Osteoblast (primary cell): ENCODE measurements at regions not wholly inside any gene's neighbourhood (a gene's known extent, or its start where the extent isn't known, plus 50 kb on each side); places are given as distances from the start of the nearest gene placed in this dataset.

Experiments used
- DNase-seq: peaks from one replicate; pipeline ENCODE4 v3.0.0; 2011; ENCODE audit warnings: low spot score, mixed read lengths; ENCODE audit not compliant: insufficient read length; ENCODE audit errors: missing footprints
- H2AFZ ChIP-seq: 2 replicates; pipeline ENCODE4 v1.6.0; 2011; ENCODE audit warnings: mild to moderate bottlenecking, low read length
- H3K27ac ChIP-seq: 2 replicates; pipeline ENCODE4 v1.5.1; 2011; ENCODE audit warnings: mild to moderate bottlenecking, low read depth, low read length, moderate library complexity
- H3K27me3 ChIP-seq: 2 replicates; pipeline ENCODE4 v1.6.0; 2012; ENCODE audit warnings: mild to moderate bottlenecking, control low read depth, inconsistent platforms, low read length, moderate library complexity; ENCODE audit not compliant: insufficient read depth
- H3K36me3 ChIP-seq: 2 replicates; pipeline ENCODE4 v1.5.1; 2011; ENCODE audit warnings: mild to moderate bottlenecking, low read length, control low read depth, moderate library complexity; ENCODE audit not compliant: insufficient read depth
- H3K4me1 ChIP-seq: 2 replicates; pipeline ENCODE4 v1.5.1; 2011; ENCODE audit warnings: mild to moderate bottlenecking, low read length, control low read depth, moderate library complexity; ENCODE audit not compliant: insufficient read depth
- H3K4me2 ChIP-seq: 2 replicates; pipeline ENCODE4 v1.6.0; 2011; ENCODE audit warnings: mild to moderate bottlenecking, low read length; ENCODE audit not compliant: insufficient read depth
- H3K4me3 ChIP-seq: fragments of 200-600 bp; sonication (generic); 3 replicates; pipeline ENCODE4 v1.5.1; 2012; ENCODE audit warnings: mild to moderate bottlenecking, low read length, inconsistent platforms; ENCODE audit not compliant: insufficient read depth
- H3K79me2 ChIP-seq: 2 replicates; pipeline ENCODE4 v1.6.0; 2012; ENCODE audit warnings: mild to moderate bottlenecking, low read length, control low read depth, inconsistent platforms; ENCODE audit not compliant: insufficient read depth
- H3K9me3 ChIP-seq: 2 replicates; pipeline ENCODE4 v1.5.1; 2011; ENCODE audit warnings: low read depth, low read length, control low read depth
- H4K20me1 ChIP-seq: 2 replicates; pipeline ENCODE4 v1.6.0; 2012; ENCODE audit warnings: mild to moderate bottlenecking, low read length, control low read depth; ENCODE audit not compliant: insufficient read depth
- TF ChIP-seq, protein P1 (sequence below): IDR thresholded peaks from 2 replicates; pipeline ENCODE4 v1.5.1; 2011; ENCODE audit warnings: mild to moderate bottlenecking, low read depth, low read length, moderate library complexity; ENCODE audit errors: extremely low read depth

DNA sequence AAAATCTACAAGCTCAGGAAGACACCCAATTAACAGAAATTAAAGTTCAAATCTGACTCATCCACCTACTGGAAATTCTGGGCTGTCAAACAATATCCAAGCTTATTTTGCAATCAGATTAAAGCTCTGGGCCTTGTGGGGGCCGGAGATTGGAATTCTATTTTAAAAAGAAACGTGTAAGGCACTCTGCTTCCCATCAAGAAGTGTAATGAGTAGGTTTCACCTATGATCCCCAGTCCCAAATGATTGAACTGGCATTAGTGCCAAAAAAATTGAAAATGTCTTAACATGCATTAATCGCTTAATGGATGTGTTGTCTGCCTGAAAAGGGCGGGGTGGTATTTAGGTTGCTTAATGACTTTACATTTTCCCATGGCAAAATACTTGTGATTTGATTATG, 542.4 kb upstream of the BTBD3 start:
- H3K4me2 ChIP-seq = no peak overlapping the region

DNA sequence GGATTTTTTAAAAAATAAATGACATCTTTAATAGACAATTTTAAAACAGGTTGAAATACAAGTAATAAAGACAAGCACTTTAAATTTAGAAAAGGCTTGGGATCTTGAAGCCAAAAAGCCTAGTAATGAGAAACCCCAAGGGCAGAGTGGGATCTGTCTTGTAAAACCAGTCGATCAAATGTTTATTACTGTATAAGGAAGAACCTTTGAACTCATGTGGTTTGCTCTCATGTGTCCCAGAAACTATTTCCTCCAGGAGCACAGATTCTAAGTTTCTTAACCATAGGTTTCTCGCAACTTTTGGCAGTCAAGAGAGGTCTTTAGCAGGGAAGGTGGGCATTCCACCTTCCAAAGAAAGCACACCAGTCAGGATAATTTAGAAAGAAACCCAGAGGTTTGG, 541.7 kb upstream of the BTBD3 start:
- H3K4me2 ChIP-seq = no peak overlapping the region
- DNase-seq = no peak
- H2AFZ ChIP-seq = no peak overlapping the region
- H3K27me3 ChIP-seq = no peaks in the 10 kb centered on the region
- no peaks in the 10 kb centered on the region for H3K9me3 ChIP-seq
- TF ChIP-seq, protein P1, sequence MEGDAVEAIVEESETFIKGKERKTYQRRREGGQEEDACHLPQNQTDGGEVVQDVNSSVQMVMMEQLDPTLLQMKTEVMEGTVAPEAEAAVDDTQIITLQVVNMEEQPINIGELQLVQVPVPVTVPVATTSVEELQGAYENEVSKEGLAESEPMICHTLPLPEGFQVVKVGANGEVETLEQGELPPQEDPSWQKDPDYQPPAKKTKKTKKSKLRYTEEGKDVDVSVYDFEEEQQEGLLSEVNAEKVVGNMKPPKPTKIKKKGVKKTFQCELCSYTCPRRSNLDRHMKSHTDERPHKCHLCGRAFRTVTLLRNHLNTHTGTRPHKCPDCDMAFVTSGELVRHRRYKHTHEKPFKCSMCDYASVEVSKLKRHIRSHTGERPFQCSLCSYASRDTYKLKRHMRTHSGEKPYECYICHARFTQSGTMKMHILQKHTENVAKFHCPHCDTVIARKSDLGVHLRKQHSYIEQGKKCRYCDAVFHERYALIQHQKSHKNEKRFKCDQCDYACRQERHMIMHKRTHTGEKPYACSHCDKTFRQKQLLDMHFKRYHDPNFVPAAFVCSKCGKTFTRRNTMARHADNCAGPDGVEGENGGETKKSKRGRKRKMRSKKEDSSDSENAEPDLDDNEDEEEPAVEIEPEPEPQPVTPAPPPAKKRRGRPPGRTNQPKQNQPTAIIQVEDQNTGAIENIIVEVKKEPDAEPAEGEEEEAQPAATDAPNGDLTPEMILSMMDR = no peak
- no peak overlapping the region for H3K4me3 ChIP-seq
- H3K79me2 ChIP-seq = no peaks in the 10 kb centered on the region
- peaks cover 25% of the 10 kb centered on the region for H3K4me1 ChIP-seq
- H4K20me1 ChIP-seq = no peaks in the 10 kb centered on the region
- no peaks in the 10 kb centered on the region for H3K36me3 ChIP-seq
- H3K27ac ChIP-seq = no peak overlapping the region

More for the DNA sequence above, 542.4 kb upstream of the BTBD3 start:
- no peaks in the 10 kb centered on the region for H3K9me3 ChIP-seq
- H3K27ac ChIP-seq = no peak overlapping the region
- H3K79me2 ChIP-seq = no peaks in the 10 kb centered on the region
- H3K27me3 ChIP-seq = no peaks in the 10 kb centered on the region
- H3K36me3 ChIP-seq = no peaks in the 10 kb centered on the region
- H2AFZ ChIP-seq = no peak overlapping the region
- H4K20me1 ChIP-seq = no peaks in the 10 kb centered on the region
- TF ChIP-seq, protein P1 = no peak
- H3K4me3 ChIP-seq = no peak overlapping the region
- no peak for DNase-seq
- peaks cover 25% of the 10 kb centered on the region for H3K4me1 ChIP-seq

DNA sequence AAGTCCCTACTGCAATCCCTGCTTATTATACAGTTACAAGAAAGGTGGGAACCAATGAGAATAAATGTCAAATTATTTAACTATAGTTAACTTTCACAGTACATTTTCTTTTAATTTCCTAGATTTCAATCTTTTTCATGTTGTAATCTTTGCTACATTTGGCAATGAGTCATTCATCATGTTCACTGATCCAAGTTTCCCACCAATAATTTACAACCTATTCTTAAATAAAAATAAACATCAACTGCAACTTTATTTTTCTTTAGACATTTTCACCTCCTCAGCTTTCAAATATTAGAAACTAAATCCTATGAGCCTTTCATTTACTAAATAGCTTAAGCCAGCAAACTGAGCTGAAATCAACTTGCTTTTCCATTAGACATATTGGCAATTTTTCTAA, 541.3 kb upstream of the BTBD3 start:
- peaks cover 25% of the 10 kb centered on the region for H3K4me1 ChIP-seq
- H3K27ac ChIP-seq = no peak overlapping the region
- no peak overlapping the region for H3K4me3 ChIP-seq
- no peaks in the 10 kb centered on the region for H3K79me2 ChIP-seq
- no peak for DNase-seq
- H4K20me1 ChIP-seq = no peaks in the 10 kb centered on the region
- TF ChIP-seq, protein P1 = no peak
- H3K4me2 ChIP-seq = no peak overlapping the region
- no peaks in the 10 kb centered on the region for H3K27me3 ChIP-seq
- H3K9me3 ChIP-seq = no peaks in the 10 kb centered on the region
- no peaks in the 10 kb centered on the region for H3K36me3 ChIP-seq
- no peak overlapping the region for H2AFZ ChIP-seq

DNA sequence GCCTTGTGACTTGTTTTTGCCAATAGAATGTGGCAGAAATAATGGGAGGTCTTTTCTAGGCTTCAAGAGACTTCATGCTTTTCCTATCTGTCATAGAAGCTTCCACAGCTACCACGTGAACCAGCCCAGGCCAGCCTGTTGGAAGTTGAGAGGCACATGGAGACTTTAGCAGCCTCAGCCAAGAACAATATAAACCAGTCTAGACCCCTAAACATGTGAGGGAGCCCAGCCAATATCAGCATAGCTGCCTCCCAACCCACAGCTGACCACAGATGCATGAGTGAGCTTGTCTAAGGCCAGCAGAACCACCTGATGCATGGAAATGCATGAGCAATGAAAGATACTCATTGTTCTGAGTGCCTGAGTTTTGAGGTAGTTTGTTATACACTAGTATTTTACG, 540.7 kb upstream of the BTBD3 start:
- Histone ChIP-seq H3K4me1 (peaks cover 25% of the 10 kb centered on the region), H3K79me2 (no peaks in the 10 kb centered on the region), H3K27ac (no peak overlapping the region)

More for the DNA sequence above, 540.7 kb upstream of the BTBD3 start:
- Histone ChIP-seq H3K4me3 (no peak overlapping the region), H3K36me3 (no peaks in the 10 kb centered on the region), H2AFZ (no peak overlapping the region), H3K27me3 (no peaks in the 10 kb centered on the region), H3K9me3 (no peaks in the 10 kb centered on the region), H3K4me2 (no peak overlapping the region), H4K20me1 (no peaks in the 10 kb centered on the region)
- DNase-seq = no peak
- TF ChIP-seq, protein P1 = no peak
